SJSA1 (cell line): ENCODE measurements at regions not wholly inside any gene's neighbourhood (a gene's known extent, or its start where the extent isn't known, plus 50 kb on each side); places are given as distances from the start of the nearest gene placed in this dataset.
"Not testable (repeated sequence)": the region's sequence is repeated elsewhere in the genome, so short reads cannot be mapped to it uniquely, and the experiment has no call there.

Experiments used
- DNase-seq, 2 experiments: peaks; one replicate each; pipeline ENCODE4 v3.0.0-alpha.2; 2015 to 2020; ENCODE audit warnings: low spot score in 2 of 2, low read depth in 1 of 2
- H3K27ac ChIP-seq: fragments of 250-450 bp; sonication (Bioruptor Pico); 2 replicates; pipeline ENCODE4 v1.5.1; 2020; ENCODE audit warnings: mild to moderate bottlenecking, moderate library complexity
- H3K27me3 ChIP-seq: fragments of 250-450 bp; sonication (Bioruptor Pico); replicated peaks from 2 replicates; pipeline ENCODE4 v1.5.1; 2020; ENCODE audit warnings: mild to moderate bottlenecking, moderate library complexity
- H3K36me3 ChIP-seq: fragments of 250-450 bp; sonication (Bioruptor Pico); 2 replicates; pipeline ENCODE4 v1.5.1; 2020; ENCODE audit warnings: mild to moderate bottlenecking
- H3K4me1 ChIP-seq: fragments of 250-450 bp; sonication (Bioruptor Pico); replicated peaks from 2 replicates; pipeline ENCODE4 v1.6.1; 2021; ENCODE audit warnings: mild to moderate bottlenecking
- H3K4me3 ChIP-seq: fragments of 250-450 bp; sonication (Bioruptor Pico); 2 replicates; pipeline ENCODE4 v1.5.1; 2020; ENCODE audit warnings: mild to moderate bottlenecking
- H3K9me3 ChIP-seq: fragments of 250-450 bp; sonication (Bioruptor Pico); replicated peaks from 2 replicates; pipeline ENCODE4 v1.5.1; 2020; ENCODE audit warnings: mild to moderate bottlenecking

DNA sequence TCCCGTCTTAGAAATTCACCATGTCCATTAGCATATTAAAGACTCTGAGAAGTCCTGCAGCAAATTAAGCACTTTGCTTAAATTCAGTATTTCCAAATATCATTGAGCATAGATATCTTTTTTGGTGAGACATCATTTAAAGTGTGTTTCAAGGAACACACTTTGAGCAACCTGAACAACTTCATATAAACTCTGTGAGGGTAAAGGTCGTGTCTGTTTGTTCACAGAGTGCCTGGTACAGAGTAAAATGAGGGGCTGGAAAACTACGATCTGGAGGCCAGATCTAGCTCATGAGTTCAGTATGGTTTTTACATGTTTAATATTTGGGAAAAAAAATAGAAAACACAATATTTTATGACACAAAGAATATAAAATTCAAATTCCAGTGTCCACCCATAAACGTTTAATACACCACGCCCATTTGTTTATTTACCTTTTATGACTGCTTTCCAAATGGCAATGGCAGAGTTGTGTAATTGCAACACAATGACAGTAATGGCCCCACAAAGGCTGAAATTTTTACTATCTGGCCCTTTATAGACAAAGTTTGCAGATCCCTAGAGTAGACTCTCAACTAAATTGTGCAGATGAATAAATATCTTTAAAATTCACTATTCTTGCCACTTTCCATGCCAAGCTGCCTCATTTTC, 67.4 kb downstream of the SNTN start:
- no peaks in the 10 kb centered on the region for H3K27me3 ChIP-seq
- DNase-seq, result no peak
- H3K4me1 ChIP-seq, result peaks cover 26% of the 10 kb centered on the region
- no peaks in the 10 kb centered on the region for H3K36me3 ChIP-seq
- no peak overlapping the region for H3K27ac ChIP-seq
- peaks cover 3% of the 10 kb centered on the region for H3K9me3 ChIP-seq
- H3K4me3 ChIP-seq, result no peak overlapping the region

GRCh38 chr3:63720951-63721350, 68.5 kb downstream of the SNTN start:
- H3K4me3 ChIP-seq, H3K27ac ChIP-seq, H3K27me3 ChIP-seq, H3K9me3 ChIP-seq, H3K36me3 ChIP-seq: not testable (repeated sequence)
- peak in 1 of 2 experiments; percentile 2 for DNase-seq
- peaks cover 32% of the 10 kb centered on the region for H3K4me1 ChIP-seq

DNA sequence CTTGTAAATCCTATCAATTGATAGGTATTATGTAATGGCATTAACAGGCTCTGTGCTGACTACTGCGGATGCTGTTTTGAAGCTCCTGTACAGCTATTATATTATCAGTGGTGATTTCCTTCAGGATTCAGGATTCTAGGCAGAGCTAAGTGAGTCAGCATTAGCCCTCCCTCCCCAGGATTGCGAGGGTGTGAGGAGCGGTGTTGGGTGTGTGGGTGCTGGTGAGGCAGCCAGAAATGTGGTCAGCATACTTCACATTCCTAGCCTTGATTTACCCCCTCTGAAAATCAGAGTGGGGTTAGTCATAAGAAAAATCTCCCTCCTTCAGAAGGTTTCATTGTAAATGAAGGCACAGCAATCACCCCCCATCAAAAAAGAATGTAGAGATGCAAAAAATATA, 72.5 kb downstream of the SNTN start:
- Histone ChIP-seq H3K9me3 (peaks cover 3% of the 10 kb centered on the region; the same call in 1 of the 2 replicates), H3K36me3 (no peaks in the 10 kb centered on the region), H3K27ac (peak overlapping the region; percentile 72)

DNA sequence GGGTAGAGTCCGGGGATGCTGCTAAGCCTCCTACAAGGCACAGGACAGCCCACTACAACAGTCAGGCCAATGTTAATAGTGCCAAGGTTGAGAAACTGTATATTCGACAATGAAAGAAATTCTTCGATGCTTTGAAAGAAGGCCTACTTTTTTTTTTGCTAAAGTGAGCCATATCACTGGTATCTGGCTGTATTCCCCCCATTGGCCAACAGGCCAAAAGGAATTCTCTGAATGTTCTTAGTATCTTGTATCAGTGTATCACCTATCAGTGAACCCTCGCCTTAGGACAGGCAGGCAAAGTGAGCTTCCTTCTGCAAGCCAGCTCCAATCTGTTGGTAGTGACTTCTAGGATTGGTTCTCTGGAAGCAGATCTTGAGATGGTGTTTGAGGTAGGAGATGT, 74.2 kb downstream of the SNTN start:
- Histone ChIP-seq H3K4me1 (peaks cover 25% of the 10 kb centered on the region), H3K36me3 (no peaks in the 10 kb centered on the region), H3K27ac (0 out of 2 replicates have a peak overlapping the region, but pooled peaks have one; percentile 72), H3K27me3 (no peaks in the 10 kb centered on the region), H3K4me3 (no peak overlapping the region), H3K9me3 (peaks cover 3% of the 10 kb centered on the region; the same call in 1 of the 2 replicates)
- no peak for DNase-seq

More for the DNA sequence above, 72.5 kb downstream of the SNTN start:
- no peaks in the 10 kb centered on the region for H3K27me3 ChIP-seq
- DNase-seq, result peak; percentile 91 to 93
- no peak overlapping the region for H3K4me3 ChIP-seq
- peaks cover 38% of the 10 kb centered on the region for H3K4me1 ChIP-seq

DNA sequence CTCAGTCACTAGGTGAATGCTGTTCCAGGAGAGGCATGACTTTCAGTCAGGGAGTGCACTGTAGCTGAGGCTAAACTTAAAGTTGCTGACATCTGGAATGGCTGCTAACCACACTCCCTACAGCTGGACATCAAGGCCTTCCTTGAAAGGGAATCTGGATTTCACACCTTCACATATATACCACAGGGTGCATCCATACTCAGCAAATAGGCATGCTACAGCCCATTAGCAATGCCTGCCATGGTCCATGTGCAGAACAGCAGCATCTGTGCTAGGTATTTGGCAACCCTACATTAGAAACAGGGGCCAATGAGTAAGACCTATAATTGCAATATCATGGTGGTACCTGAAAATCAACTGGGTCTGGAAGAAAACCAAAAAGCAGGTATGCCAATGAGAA, 74.8 kb downstream of the SNTN start:
- no peaks in the 10 kb centered on the region for H3K36me3 ChIP-seq
- no peak overlapping the region for H3K4me3 ChIP-seq
- H3K27me3 ChIP-seq, result no peaks in the 10 kb centered on the region
- no peaks in the 10 kb centered on the region for H3K9me3 ChIP-seq
- H3K27ac ChIP-seq, result no peak overlapping the region
- H3K4me1 ChIP-seq, result peaks cover 25% of the 10 kb centered on the region
- no peak for DNase-seq

DNA sequence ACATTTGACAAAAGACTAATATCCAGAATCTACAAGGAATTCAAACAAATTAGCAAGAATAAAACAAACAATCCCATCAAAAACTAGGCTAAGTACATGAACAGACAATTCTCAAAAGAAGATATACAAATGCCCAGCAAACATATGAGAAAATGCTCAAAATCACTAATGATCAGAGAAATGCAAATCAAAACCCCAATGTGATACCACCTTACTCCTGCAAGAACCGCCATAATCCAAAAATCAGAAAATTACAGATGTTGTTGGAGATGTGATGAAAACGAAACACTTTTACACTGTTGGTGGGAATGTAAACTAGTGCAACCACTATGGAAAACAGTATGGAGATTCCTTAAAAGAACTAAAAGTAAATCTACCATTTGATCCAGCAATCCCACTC, 79.4 kb downstream of the SNTN start:
- H3K27me3 ChIP-seq, result no peaks in the 10 kb centered on the region
- DNase-seq, result no peak
- no peaks in the 10 kb centered on the region for H3K9me3 ChIP-seq
- H3K4me3 ChIP-seq, result no peak overlapping the region
- no peaks in the 10 kb centered on the region for H3K36me3 ChIP-seq
- no peak overlapping the region for H3K27ac ChIP-seq
- no peaks in the 10 kb centered on the region for H3K4me1 ChIP-seq

DNA sequence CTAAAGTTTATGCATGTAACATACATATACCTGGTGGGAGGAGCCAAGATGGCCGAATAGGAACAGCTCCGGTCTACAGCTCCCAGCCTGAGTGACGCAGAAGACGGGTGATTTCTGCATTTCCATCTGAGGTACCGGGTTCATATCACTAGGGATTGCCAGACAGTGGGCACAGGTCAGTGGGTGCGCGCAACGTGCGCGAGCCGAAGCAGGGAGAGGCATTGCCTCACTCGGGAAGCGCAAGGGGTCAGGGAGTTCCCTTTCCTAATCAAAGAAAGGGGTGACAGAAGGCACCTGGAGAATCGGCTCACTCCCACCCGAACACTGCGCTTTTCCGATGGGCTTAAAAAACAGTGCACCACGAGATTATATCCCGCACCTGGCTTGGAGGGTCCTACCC, 80.8 kb downstream of the SNTN start:
- H3K9me3 ChIP-seq, H3K27ac ChIP-seq, H3K27me3 ChIP-seq, H3K4me3 ChIP-seq, H3K36me3 ChIP-seq, H3K4me1 ChIP-seq, DNase-seq: not testable (repeated sequence)

GRCh38 chr3:63734632-63735031, 82.2 kb downstream of the SNTN start:
- not testable (repeated sequence) for H3K27ac ChIP-seq, H3K9me3 ChIP-seq, H3K4me3 ChIP-seq, H3K36me3 ChIP-seq, DNase-seq, H3K4me1 ChIP-seq, H3K27me3 ChIP-seq

DNA sequence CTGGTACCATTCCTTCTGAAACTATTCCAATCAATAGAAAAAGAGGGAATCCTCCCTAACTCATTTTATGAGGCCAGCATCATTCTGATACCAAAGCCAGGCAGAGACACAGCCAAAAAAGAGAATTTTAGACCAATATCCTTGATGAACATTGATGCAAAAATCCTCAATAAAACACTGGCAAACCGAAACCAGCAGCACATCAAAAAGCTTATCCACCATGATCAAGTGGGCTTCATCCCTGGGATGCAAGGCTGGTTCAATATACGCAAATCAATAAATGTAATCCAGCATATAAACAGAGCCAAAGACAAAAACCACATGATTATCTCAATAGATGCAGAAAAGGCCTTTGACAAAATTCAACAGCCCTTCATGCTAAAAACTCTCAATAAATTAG, 82.3 kb upstream of the C3orf49 start:
- H3K27ac ChIP-seq, H3K9me3 ChIP-seq, H3K4me3 ChIP-seq, H3K27me3 ChIP-seq, H3K4me1 ChIP-seq, DNase-seq, H3K36me3 ChIP-seq: not testable (repeated sequence)

DNA sequence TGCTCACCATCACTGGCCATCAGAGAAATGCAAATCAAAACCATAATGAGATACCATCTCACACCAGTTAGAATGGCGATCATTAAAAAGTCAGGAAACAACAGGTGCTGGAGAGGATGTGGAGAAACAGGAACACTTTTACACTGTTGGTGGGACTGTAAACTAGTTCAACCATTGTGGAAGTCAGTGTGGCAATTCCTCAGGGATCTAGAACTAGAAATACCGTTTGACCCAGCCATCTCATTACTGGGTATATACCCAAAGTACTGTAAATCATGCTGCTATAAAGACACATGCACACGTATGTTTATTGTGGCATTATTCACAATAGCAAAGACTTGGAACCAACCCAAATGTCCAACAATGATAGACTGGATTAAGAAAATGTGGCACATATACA, 80.5 kb upstream of the C3orf49 start:
- H3K36me3 ChIP-seq, DNase-seq, H3K27me3 ChIP-seq, H3K27ac ChIP-seq, H3K9me3 ChIP-seq, H3K4me3 ChIP-seq, H3K4me1 ChIP-seq: not testable (repeated sequence)

DNA sequence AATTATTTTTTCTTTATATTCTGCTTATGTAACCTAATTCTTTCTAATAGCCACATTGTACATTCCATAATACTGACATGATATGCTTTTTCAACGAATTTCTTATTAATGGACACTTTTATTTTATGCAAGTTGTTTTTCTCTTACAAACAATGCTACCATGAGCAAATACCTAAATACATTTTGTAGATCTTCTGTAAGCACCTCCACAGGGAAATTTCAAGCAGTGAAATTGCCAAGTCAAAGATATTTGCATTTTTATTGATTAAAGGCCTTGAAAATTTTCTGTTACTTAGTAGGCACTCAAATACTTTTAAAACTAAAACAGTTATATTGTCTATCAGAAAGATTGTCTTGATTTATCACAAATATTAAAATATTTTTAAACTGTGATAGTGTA, 79.6 kb upstream of the C3orf49 start:
- Histone ChIP-seq H3K4me1 (no peaks in the 10 kb centered on the region), H3K4me3 (no peak overlapping the region), H3K9me3 (no peaks in the 10 kb centered on the region), H3K36me3 (no peaks in the 10 kb centered on the region), H3K27ac (no peak overlapping the region), H3K27me3 (no peaks in the 10 kb centered on the region)
- DNase-seq, result no peak

DNA sequence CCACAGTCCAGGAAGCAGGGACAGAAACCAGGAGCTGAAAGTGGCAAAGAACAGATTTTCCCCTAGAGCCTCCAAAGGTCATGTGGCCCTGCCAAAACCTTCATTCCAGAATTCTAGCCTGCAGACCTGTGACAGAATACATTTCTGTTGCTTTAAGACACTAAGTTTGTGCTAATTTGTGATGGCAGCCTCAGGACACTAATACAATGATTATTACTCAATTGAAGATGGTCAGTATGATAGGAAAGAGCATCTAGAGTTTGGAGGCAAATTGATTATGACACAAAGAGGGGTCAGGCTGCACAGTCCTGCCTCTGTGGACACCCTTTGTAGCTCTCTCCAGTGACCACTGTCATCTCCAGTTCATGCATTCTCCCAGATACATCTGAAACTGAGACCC, 79.0 kb upstream of the C3orf49 start:
- H3K4me3 ChIP-seq, result no peak overlapping the region
- no peaks in the 10 kb centered on the region for H3K36me3 ChIP-seq
- no peak overlapping the region for H3K27ac ChIP-seq
- DNase-seq, result no peak
- H3K9me3 ChIP-seq, result no peaks in the 10 kb centered on the region
- no peaks in the 10 kb centered on the region for H3K27me3 ChIP-seq
- H3K4me1 ChIP-seq, result no peaks in the 10 kb centered on the region

GRCh38 chr3:63744693-63745092, 74.4 kb upstream of the C3orf49 start:
- not testable (repeated sequence) for H3K36me3 ChIP-seq, DNase-seq, H3K9me3 ChIP-seq, H3K27me3 ChIP-seq, H3K4me1 ChIP-seq, H3K4me3 ChIP-seq, H3K27ac ChIP-seq

DNA sequence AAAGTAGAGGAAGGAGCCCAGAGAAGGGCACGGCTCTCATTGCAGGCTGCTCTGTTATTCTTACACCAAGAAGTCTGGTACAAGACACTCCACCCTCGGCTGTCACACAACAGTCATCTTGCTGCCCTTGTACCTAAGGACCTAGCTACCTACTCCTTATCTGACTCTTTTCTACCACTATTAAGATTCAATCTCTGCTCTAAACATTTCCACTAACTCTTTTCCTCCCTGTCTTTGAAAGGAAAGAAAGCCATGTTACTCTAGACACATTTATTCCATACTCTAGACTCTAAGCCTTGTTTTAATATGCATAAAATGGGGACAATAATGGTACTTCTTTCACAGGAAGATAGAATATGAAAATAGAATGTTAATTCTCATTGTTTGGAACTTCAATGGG, 73.3 kb upstream of the C3orf49 start:
- Histone ChIP-seq H3K4me1 (no peaks in the 10 kb centered on the region), H3K27me3 (no peaks in the 10 kb centered on the region), H3K27ac (no peak overlapping the region), H3K9me3 (no peaks in the 10 kb centered on the region), H3K36me3 (no peaks in the 10 kb centered on the region), H3K4me3 (no peak overlapping the region)
- DNase-seq, result no peak

- Histone ChIP-seq H3K9me3 (no peaks in the 10 kb centered on the region), H3K36me3 (no peaks in the 10 kb centered on the region), H3K27me3 (no peaks in the 10 kb centered on the region), H3K4me1 (no peaks in the 10 kb centered on the region), H3K27ac (no peak overlapping the region), H3K4me3 (no peak overlapping the region)
- DNase-seq, result no peak
These were observed 72.9 kb upstream of the C3orf49 start for GRCh38 chr3:63746211-63746610.
